ENCODE measurements at regions not wholly inside any gene's neighbourhood (a gene's known extent, or its start where the extent isn't known, plus 50 kb on each side); places are given as distances from the start of the nearest gene placed in this dataset.

DNA sequence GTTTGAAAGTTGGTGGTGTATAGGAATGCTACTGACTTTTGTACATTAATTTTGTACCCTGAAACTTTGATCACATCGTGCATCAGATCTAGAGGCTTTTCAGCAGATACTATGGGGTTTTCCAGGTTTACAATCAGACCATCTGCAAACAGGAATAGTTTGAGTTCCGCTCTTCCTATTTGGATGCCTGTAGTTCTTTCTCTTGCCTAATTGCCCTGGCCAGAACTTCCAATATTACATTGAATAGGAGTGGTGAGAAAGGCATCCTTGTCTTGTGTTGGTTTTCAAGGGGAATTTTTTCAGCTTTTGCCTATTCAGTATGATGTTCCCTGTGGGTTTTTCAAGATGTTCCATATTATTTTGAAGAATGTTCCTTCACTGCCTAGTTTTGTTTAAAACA lies 633.5 kb downstream of the KCNJ3 start:
- Histone ChIP-seq H3K9me2 (replicated peaks; ENCODE audit: control insufficient read depth, low read length) (no peaks in the 10 kb centered on the region; the same call in 1 of the 2 replicates), H3K27me3 (ENCODE audit: control insufficient read depth, low read length) (no peaks in the 10 kb centered on the region), H4K20me1 (ENCODE audit: control insufficient read depth, insufficient read depth, low read depth, low read length) (no peaks in the 10 kb centered on the region), H3K36me3 (ENCODE audit: control insufficient read depth, low read length) (no peaks in the 10 kb centered on the region), H3K4me1 (ENCODE audit: control insufficient read depth, low read length) (no peaks in the 10 kb centered on the region), H3K27ac (ENCODE audit: low read depth, low read length) (no peak overlapping the region), H3K79me2 (ENCODE audit: control insufficient read depth, low read length) (no peaks in the 10 kb centered on the region), H3F3A (ENCODE audit: control insufficient read depth, insufficient read depth) (no peaks in the 10 kb centered on the region), H3K9me3 (ENCODE audit: control insufficient read depth, insufficient read depth, low read length) (no peaks in the 10 kb centered on the region), H3K4me3 (ENCODE audit: low read length) (no peak overlapping the region), H3K4me2 (ENCODE audit: low read length) (no peak overlapping the region)
- TF ChIP-seq EZH2phosphoT487 (IDR thresholded peaks at IDR 0.05; ENCODE audit: borderline replicate concordance, low read length), result no peak
- TF ChIP-seq CTCF (IDR thresholded peaks at IDR 0.05; ENCODE audit: low read depth, low read length, poor library complexity, severe bottlenecking), result no peak

GRCh38 chr2:155320236-155320635 lies 621.7 kb downstream of the KCNJ3 start:
- H3K79me2 ChIP-seq (ENCODE audit: control insufficient read depth, low read length), result no peaks in the 10 kb centered on the region
- no peaks in the 10 kb centered on the region for H3K9me3 ChIP-seq (ENCODE audit: control insufficient read depth, insufficient read depth, low read length)
- no peak overlapping the region for H3K27ac ChIP-seq (ENCODE audit: low read depth, low read length)
- no peaks in the 10 kb centered on the region for H4K20me1 ChIP-seq (ENCODE audit: control insufficient read depth, insufficient read depth, low read depth, low read length)
- H3K9me2 ChIP-seq (replicated peaks; ENCODE audit: control insufficient read depth, low read length), result no peaks in the 10 kb centered on the region
- no peaks in the 10 kb centered on the region for H3K4me1 ChIP-seq (ENCODE audit: control insufficient read depth, low read length)
- H3K36me3 ChIP-seq (ENCODE audit: control insufficient read depth, low read length), result no peaks in the 10 kb centered on the region
- TF ChIP-seq CTCF (IDR thresholded peaks at IDR 0.05; ENCODE audit: low read depth, low read length, poor library complexity, severe bottlenecking) (no peak), EZH2phosphoT487 (IDR thresholded peaks at IDR 0.05; ENCODE audit: borderline replicate concordance, low read length) (no peak)
- no peak overlapping the region for H3K4me3 ChIP-seq (ENCODE audit: low read length)
- H3K27me3 ChIP-seq (ENCODE audit: control insufficient read depth, low read length), result no peaks in the 10 kb centered on the region
- H3F3A ChIP-seq (ENCODE audit: control insufficient read depth, insufficient read depth), result no peaks in the 10 kb centered on the region
- no peak overlapping the region for H3K4me2 ChIP-seq (ENCODE audit: low read length)

DNA sequence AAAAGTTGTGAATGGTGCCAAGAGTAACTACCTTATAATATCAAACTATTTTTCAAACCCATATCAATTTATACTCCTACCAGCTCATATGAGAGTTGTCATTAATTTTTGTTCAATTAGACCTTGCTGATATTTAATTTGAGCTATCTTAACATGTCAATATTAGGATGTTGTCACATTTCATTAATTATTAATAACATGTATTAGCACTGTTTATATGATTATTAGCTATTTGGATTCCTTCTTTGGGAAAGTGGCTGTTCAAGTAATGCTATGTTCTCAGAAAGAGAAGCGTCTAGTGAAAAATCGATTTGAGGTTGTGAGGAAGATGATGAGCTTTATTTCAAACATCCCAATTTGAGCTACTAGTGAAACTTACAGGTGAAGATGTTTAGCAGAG lies 620.2 kb downstream of the KCNJ3 start:
- Histone ChIP-seq H4K20me1 (ENCODE audit: control insufficient read depth, insufficient read depth, low read depth, low read length) (no peaks in the 10 kb centered on the region), H3F3A (ENCODE audit: control insufficient read depth, insufficient read depth) (no peaks in the 10 kb centered on the region), H3K79me2 (ENCODE audit: control insufficient read depth, low read length) (no peaks in the 10 kb centered on the region), H3K36me3 (ENCODE audit: control insufficient read depth, low read length) (no peaks in the 10 kb centered on the region), H3K4me3 (ENCODE audit: low read length) (no peak overlapping the region), H3K4me1 (ENCODE audit: control insufficient read depth, low read length) (no peaks in the 10 kb centered on the region), H3K27ac (ENCODE audit: low read depth, low read length) (no peak overlapping the region), H3K9me3 (ENCODE audit: control insufficient read depth, insufficient read depth, low read length) (no peaks in the 10 kb centered on the region), H3K4me2 (ENCODE audit: low read length) (no peak overlapping the region), H3K27me3 (ENCODE audit: control insufficient read depth, low read length) (no peaks in the 10 kb centered on the region), H3K9me2 (replicated peaks; ENCODE audit: control insufficient read depth, low read length) (no peaks in the 10 kb centered on the region)
- TF ChIP-seq EZH2phosphoT487 (IDR thresholded peaks at IDR 0.05; ENCODE audit: borderline replicate concordance, low read length), result no peak
- TF ChIP-seq CTCF (IDR thresholded peaks at IDR 0.05; ENCODE audit: low read depth, low read length, poor library complexity, severe bottlenecking), result no peak

- no peaks in the 10 kb centered on the region for H3K36me3 ChIP-seq (ENCODE audit: control insufficient read depth, low read length)
- H3K27me3 ChIP-seq (ENCODE audit: control insufficient read depth, low read length), result no peaks in the 10 kb centered on the region
- no peaks in the 10 kb centered on the region for H3K9me2 ChIP-seq (replicated peaks; ENCODE audit: control insufficient read depth, low read length)
- H3K9me3 ChIP-seq (ENCODE audit: control insufficient read depth, insufficient read depth, low read length), result no peaks in the 10 kb centered on the region
- no peaks in the 10 kb centered on the region for H4K20me1 ChIP-seq (ENCODE audit: control insufficient read depth, insufficient read depth, low read depth, low read length)
- no peak overlapping the region for H3K4me3 ChIP-seq (ENCODE audit: low read length)
- TF ChIP-seq EZH2phosphoT487 (IDR thresholded peaks at IDR 0.05; ENCODE audit: borderline replicate concordance, low read length) (no peak), CTCF (IDR thresholded peaks at IDR 0.05; ENCODE audit: low read depth, low read length, poor library complexity, severe bottlenecking) (no peak)
- no peaks in the 10 kb centered on the region for H3K4me1 ChIP-seq (ENCODE audit: control insufficient read depth, low read length)
- no peak overlapping the region for H3K4me2 ChIP-seq (ENCODE audit: low read length)
- no peaks in the 10 kb centered on the region for H3K79me2 ChIP-seq (ENCODE audit: control insufficient read depth, low read length)
- no peaks in the 10 kb centered on the region for H3F3A ChIP-seq (ENCODE audit: control insufficient read depth, insufficient read depth)
- H3K27ac ChIP-seq (ENCODE audit: low read depth, low read length), result no peak overlapping the region
These were observed 617.3 kb downstream of the KCNJ3 start for GRCh38 chr2:155315768-155316167.

Measured in DOHH2 (cell line).